ENCODE measurements at regions not wholly inside any gene's neighbourhood (a gene's known extent, or its start where the extent isn't known, plus 50 kb on each side); places are given as distances from the start of the nearest gene placed in this dataset.

DNA sequence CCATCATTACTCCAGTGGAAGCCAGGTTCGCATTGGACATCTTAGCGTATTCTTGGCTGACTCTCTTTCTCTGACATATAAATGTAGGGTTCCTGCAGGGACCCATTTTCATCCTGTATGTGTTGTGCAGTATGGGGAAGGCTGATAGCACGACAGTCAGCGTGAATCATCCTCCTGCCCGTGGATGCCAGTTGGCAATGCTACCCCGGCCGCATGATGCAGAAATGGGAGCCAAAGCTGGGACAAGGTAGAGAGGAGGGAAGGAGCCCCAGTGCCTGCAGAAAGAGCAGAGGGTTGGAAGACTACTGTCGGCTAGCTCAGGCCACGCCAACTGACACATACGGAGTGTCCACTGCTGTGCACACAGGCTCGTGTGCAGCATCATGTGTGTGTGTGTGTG, 251.6 kb downstream of the SKAP2 start:
- DNase-seq: no peak

GRCh38 chr7:26614503-26614902, 249.9 kb downstream of the SKAP2 start:
- DNase-seq: no peak

- peak; percentile 3 for DNase-seq
These were observed 248.2 kb downstream of the SKAP2 start for GRCh38 chr7:26616235-26616634.

DNA sequence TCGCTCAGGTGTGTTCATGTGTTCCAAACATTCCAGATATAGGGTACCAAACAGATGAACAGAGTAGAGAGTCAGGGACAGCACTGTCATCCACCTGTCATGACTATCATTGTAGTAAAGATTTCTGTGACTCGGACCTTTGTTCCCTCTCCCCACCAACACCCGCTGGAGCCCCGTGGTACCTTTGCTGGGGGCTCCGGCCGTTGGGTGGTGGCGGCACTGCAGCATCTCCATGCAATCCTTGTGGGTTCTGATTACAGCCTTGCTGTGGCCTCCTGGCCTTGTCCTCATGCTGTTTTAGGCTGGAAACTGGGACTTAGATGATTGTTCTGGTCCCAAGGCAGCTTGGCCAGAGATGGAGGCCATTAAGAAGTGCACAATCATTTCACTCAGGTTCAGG, 247.3 kb downstream of the SKAP2 start:
- DNase-seq: no peak
